HepG2 (cell line): ENCODE measurements at regions not wholly inside any gene's neighbourhood (a gene's known extent, or its start where the extent isn't known, plus 50 kb on each side); places are given as distances from the start of the nearest gene placed in this dataset.

Experiments used
- ATAC-seq: fragments of 200-7000 bp; cut with Tn5 transposase; 3 replicates; pipeline ENCODE4 v1.9.1; 2020; ENCODE audit warnings: mild to moderate bottlenecking, moderate library complexity
- BruUV-seq: library from RNA; stranded (reverse); fragments of 400-500 nt; replicated peaks from 2 replicates; lab custom pipeline; 2021; lab: Mats Ljungman, UMichigan
- CTCF ChIA-PET: fragments of 300-600 bp; formaldehyde crosslinking; extraction: SDS; loops from one replicate; lab custom pipeline; 2021; ENCODE audit warnings: low total read pairs, inconsistent platforms, low intra/inter-chr PET ratio; lab: Yijun Ruan, JAX
- POLR2A ChIA-PET: fragments of 350-600 bp; sonication (Branson Sonifier 250); formaldehyde crosslinking; loops from one replicate; lab custom pipeline; 2020; ENCODE audit warnings: antibody characterized with exemption, inconsistent platforms; lab: Yijun Ruan, JAX
- DNase-seq: peaks from one replicate; pipeline ENCODE4 v3.0.0-alpha.2; 2015; ENCODE audit warnings: low spot score
- FAIRE-seq: peaks from 3 replicates; lab custom pipeline; 2011; peaks lifted over from hg19 to GRCh38; lab: Jason Lieb, UNC
- H2AFZ ChIP-seq: one replicate; pipeline ENCODE4 v1.6.1; 2011; ENCODE audit warnings: low read length, inconsistent platforms
- H3K27ac ChIP-seq: fragments of 300-600 bp; 3 replicates; pipeline ENCODE4 v1.8.0; 2011; ENCODE audit warnings: mixed run types, mild to moderate bottlenecking, mixed read lengths, low read length, inconsistent platforms; ENCODE audit not compliant: insufficient read depth; ENCODE audit errors: extremely low read length
- H3K27me3 ChIP-seq, 2 experiments: fragments of 200-600 bp in 1 of 2; 2 replicates in 1 of 2; 3 replicates in 1 of 2; pipeline versions ENCODE4 v1.6.0 to v1.8.0; 2011; ENCODE audit warnings: low read length in 2 of 2, mild to moderate bottlenecking in 2 of 2, moderate library complexity in 2 of 2, inconsistent platforms in 1 of 2; ENCODE audit not compliant: insufficient read depth in 2 of 2, control insufficient read depth in 1 of 2
- H3K36me3 ChIP-seq, 2 experiments: fragments of 200-600 bp in 1 of 2; replicated peaks in 1 of 2; 2 replicates in 1 of 2; 3 replicates in 1 of 2; pipeline versions ENCODE4 v1.5.1 to v1.8.0; 2011; ENCODE audit warnings: low read length in 2 of 2, inconsistent platforms in 1 of 2; ENCODE audit not compliant: insufficient read depth in 2 of 2, control insufficient read depth in 1 of 2
- H3K4me1 ChIP-seq: 2 replicates; pipeline ENCODE4 v1.5.1; 2012; ENCODE audit warnings: low read length, inconsistent platforms; ENCODE audit not compliant: insufficient read depth
- H3K4me2 ChIP-seq: 2 replicates; pipeline ENCODE4 v1.6.0; 2011; ENCODE audit warnings: low read depth, low read length, inconsistent platforms
- H3K4me3 ChIP-seq, 3 experiments: fragments of 200-600 bp in 1 of 3; sonication (generic), shearing (Covaris generic) in 1 of 3; replicated peaks in 1 of 3; 2 replicates each; pipeline ENCODE4 v1.5.1; 2011 to 2016; ENCODE audit warnings: low read length in 3 of 3, inconsistent platforms in 2 of 3, low read depth in 2 of 3, mild to moderate bottlenecking in 2 of 3, control low read depth in 1 of 3, mixed read lengths in 1 of 3; ENCODE audit not compliant: insufficient read depth in 1 of 3
- H3K79me2 ChIP-seq: one replicate; pipeline ENCODE4 v1.6.1; 2011; ENCODE audit warnings: low read length, inconsistent platforms; ENCODE audit not compliant: insufficient read depth
- H3K9ac ChIP-seq: 2 replicates; pipeline ENCODE4 v1.6.0; 2011; ENCODE audit warnings: mild to moderate bottlenecking, low read depth, low read length, inconsistent platforms; ENCODE audit not compliant: insufficient read depth
- H3K9me3 ChIP-seq: 2 replicates; pipeline ENCODE4 v1.5.1; 2012; ENCODE audit warnings: mild to moderate bottlenecking, low read length
- H4K20me1 ChIP-seq: 2 replicates; pipeline ENCODE4 v1.6.0; 2011; ENCODE audit warnings: inconsistent platforms, mild to moderate bottlenecking, low read length, moderate library complexity; ENCODE audit not compliant: insufficient read depth
- AHR ChIP-seq: IDR thresholded peaks from 2 replicates; pipeline ENCODE4 v1.6.1; 2018; ENCODE audit warnings: missing genetic modification reagents, missing compliant biosample characterization
- FLYWCH1 ChIP-seq: sonication (generic); formaldehyde crosslinking; IDR thresholded peaks from 2 replicates; pipeline ENCODE4 v1.8.1; 2023; ENCODE audit warnings: mild to moderate bottlenecking, missing genetic modification reagents
- JUNB ChIP-seq: sonication (generic); formaldehyde crosslinking; IDR thresholded peaks from 2 replicates; pipeline ENCODE4 v1.8.0; 2022; ENCODE audit warnings: missing genetic modification reagents, mild to moderate bottlenecking, borderline replicate concordance
- NFE2L2 ChIP-seq: fragments of 150-350 bp; IDR thresholded peaks from 2 replicates; pipeline ENCODE4 v1.6.1; 2014; ENCODE audit warnings: low read length
- TGIF2 ChIP-seq: IDR thresholded peaks from 2 replicates; pipeline ENCODE4 v1.6.1; 2016; ENCODE audit warnings: control low read depth, missing compliant biosample characterization
- ZMYM2 ChIP-seq: sonication (generic); formaldehyde crosslinking; IDR thresholded peaks from 2 replicates; pipeline ENCODE4 v1.8.0; 2022; ENCODE audit warnings: mild to moderate bottlenecking, missing genetic modification reagents
- ZNF230 ChIP-seq: sonication (generic); formaldehyde crosslinking; IDR thresholded peaks from 2 replicates; pipeline ENCODE4 v1.4.0; 2020; ENCODE audit warnings: mild to moderate bottlenecking, missing genetic modification reagents
- ZNF644 ChIP-seq: IDR thresholded peaks from 2 replicates; pipeline ENCODE4 v1.6.1; 2016; ENCODE audit warnings: low read depth
- ZNF766 ChIP-seq: sonication (generic); formaldehyde crosslinking; IDR thresholded peaks from 2 replicates; pipeline ENCODE4 v1.5.0; 2020; ENCODE audit warnings: missing genetic modification reagents, borderline replicate concordance
- ZNF776 ChIP-seq: sonication (generic); formaldehyde crosslinking; IDR thresholded peaks from 2 replicates; pipeline ENCODE4 v1.4.0; 2020; ENCODE audit warnings: mild to moderate bottlenecking, missing genetic modification reagents
- ZZZ3 ChIP-seq: sonication (generic); formaldehyde crosslinking; IDR thresholded peaks from 2 replicates; pipeline ENCODE4 v1.4.0; 2020; ENCODE audit warnings: missing genetic modification reagents, mild to moderate bottlenecking, borderline replicate concordance
- WGBS: methylation state at CpG from one replicate; pipeline ENCODE4 v1.1.6; 2017; ENCODE audit warnings: low lambda C conversion rate; 5-methylcytosine and 5-hydroxymethylcytosine counted together
- in situ Hi-C: cut with HindIII; loops from 2 replicates; pipeline ENCODE4 v1.10.0; 2017; ENCODE audit warnings: low pct_unique_long_range_greater_than_20kb; ENCODE audit not compliant: extremely low pct_ligation_motif_present
- intact Hi-C: fragments of 100-400 bp; cut with micrococcal nuclease; formaldehyde crosslinking; loops from one replicate; pipeline ENCODE4 v1.10.0; 2022; ENCODE audit not compliant: unreplicated experiment
- TF ChIP-seq, protein P1 (sequence below): IDR thresholded peaks from 2 replicates; pipeline ENCODE4 v1.6.1; 2016; ENCODE audit warnings: low read depth
- TF ChIP-seq, protein P2 (sequence below): sonication (generic); formaldehyde crosslinking; conservative IDR thresholded peaks from 2 replicates; pipeline ENCODE4 v1.4.0; 2020; ENCODE audit warnings: mild to moderate bottlenecking, missing genetic modification reagents, moderate library complexity

DNA sequence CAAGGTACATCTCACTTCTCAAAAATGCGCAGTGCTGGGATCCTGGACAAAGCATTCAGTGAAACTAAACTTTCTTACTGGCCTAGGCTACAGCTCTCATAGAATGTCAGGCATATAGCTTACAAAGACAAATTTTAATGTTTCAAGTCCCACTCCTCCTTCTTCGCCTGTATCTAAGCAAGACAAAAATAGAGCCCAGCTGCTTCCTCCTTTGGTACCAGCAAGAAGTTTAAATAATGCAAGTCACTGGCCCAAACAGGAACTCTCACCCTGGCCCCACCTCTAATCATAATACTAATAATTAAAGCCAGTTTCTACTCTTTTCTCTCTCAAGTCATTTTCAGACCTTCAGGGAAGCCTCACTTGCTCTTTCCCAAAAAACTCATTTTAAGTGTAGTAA lies 1267.9 kb downstream of the MRPL39 start (continued):
- TF ChIP-seq, protein P1, sequence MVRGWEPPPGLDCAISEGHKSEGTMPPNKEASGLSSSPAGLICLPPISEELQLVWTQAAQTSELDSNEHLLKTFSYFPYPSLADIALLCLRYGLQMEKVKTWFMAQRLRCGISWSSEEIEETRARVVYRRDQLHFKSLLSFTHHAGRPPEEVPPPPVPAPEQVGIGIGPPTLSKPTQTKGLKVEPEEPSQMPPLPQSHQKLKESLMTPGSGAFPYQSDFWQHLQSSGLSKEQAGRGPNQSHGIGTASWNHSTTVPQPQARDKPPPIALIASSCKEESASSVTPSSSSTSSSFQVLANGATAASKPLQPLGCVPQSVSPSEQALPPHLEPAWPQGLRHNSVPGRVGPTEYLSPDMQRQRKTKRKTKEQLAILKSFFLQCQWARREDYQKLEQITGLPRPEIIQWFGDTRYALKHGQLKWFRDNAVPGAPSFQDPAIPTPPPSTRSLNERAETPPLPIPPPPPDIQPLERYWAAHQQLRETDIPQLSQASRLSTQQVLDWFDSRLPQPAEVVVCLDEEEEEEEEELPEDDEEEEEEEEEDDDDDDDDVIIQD (CRISPR knock-in tag) = no peak

DNA sequence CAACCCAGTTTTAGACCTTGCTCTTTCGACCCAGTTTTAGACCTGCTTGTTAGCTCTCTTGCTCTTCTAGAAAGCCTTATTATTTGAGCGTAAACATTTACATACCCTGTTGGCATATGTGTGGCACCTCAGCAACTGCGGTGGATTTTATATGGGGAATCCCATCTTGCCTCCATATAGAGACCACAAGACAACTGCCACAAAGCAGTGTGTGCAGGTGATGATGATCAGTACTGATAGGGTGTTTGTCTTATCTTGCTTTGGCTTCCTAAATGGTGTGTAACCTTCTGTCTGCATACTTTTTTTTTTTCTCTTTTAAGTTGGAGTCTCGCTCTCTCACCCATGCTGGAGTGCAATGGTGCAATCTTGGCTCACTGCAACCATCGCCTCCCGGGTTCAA lies 1270.8 kb downstream of the MRPL39 start:
- Histone ChIP-seq H3K4me3 (no peak overlapping the region), H3K4me2 (no peak overlapping the region), H2AFZ (no peak overlapping the region), H3K79me2 (no peaks in the 10 kb centered on the region), H3K36me3 (no peaks in the 10 kb centered on the region), H4K20me1 (no peaks in the 10 kb centered on the region), H3K9ac (no peak overlapping the region), H3K9me3 (peaks cover 73% of the 10 kb centered on the region), H3K27me3 (no peaks in the 10 kb centered on the region), H3K4me1 (no peaks in the 10 kb centered on the region), H3K27ac (no peak overlapping the region)
- ATAC-seq = no peak
- intact Hi-C loops (no loop called here), in situ Hi-C loops (no loop called here)
- FAIRE-seq = no peak
- ChIA-PET POLR2A (no interaction called here), CTCF (no interaction called here)
- DNase-seq = no peak
- BruUV-seq = no TSS peak
- no peak for TF ChIP-seq FLYWCH1
- TF ChIP-seq ZNF776 = no peak
- TF ChIP-seq ZMYM2 (CRISPR knock-in tag) = no peak
- no peak for TF ChIP-seq AHR
- TF ChIP-seq ZNF644 (CRISPR knock-in tag) = no peak
- TF ChIP-seq ZNF230 (CRISPR knock-in tag) = no peak
- TF ChIP-seq, protein P2, sequence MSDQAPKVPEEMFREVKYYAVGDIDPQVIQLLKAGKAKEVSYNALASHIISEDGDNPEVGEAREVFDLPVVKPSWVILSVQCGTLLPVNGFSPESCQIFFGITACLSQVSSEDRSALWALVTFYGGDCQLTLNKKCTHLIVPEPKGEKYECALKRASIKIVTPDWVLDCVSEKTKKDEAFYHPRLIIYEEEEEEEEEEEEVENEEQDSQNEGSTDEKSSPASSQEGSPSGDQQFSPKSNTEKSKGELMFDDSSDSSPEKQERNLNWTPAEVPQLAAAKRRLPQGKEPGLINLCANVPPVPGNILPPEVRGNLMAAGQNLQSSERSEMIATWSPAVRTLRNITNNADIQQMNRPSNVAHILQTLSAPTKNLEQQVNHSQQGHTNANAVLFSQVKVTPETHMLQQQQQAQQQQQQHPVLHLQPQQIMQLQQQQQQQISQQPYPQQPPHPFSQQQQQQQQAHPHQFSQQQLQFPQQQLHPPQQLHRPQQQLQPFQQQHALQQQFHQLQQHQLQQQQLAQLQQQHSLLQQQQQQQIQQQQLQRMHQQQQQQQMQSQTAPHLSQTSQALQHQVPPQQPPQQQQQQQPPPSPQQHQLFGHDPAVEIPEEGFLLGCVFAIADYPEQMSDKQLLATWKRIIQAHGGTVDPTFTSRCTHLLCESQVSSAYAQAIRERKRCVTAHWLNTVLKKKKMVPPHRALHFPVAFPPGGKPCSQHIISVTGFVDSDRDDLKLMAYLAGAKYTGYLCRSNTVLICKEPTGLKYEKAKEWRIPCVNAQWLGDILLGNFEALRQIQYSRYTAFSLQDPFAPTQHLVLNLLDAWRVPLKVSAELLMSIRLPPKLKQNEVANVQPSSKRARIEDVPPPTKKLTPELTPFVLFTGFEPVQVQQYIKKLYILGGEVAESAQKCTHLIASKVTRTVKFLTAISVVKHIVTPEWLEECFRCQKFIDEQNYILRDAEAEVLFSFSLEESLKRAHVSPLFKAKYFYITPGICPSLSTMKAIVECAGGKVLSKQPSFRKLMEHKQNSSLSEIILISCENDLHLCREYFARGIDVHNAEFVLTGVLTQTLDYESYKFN = no peak
- no peak for TF ChIP-seq TGIF2
- TF ChIP-seq NFE2L2 = no peak
- TF ChIP-seq JUNB = no peak
- TF ChIP-seq ZNF766 (CRISPR knock-in tag) = no peak
- no peak for TF ChIP-seq ZZZ3
- whole genome bisulfite sequencing = 26% methylated on average over 6 of the region's 6 CpGs
